GM23338 (cell line): ENCODE measurements at regions not wholly inside any gene's neighbourhood (a gene's known extent, or its start where the extent isn't known, plus 50 kb on each side); places are given as distances from the start of the nearest gene placed in this dataset.

Source experiments
- CREB1 ChIP-seq: fragments of 250-450 bp; sonication (Bioruptor Pico); IDR thresholded peaks from 2 replicates; pipeline ENCODE4 v1.5.0; 2020; ENCODE audit warnings: low read depth, mild to moderate bottlenecking, moderate library complexity
- CTCF ChIP-seq, 2 experiments: fragments of 200-600 bp in 1 of 2; sonication (generic) in 1 of 2; conservative IDR thresholded peaks; 2 replicates each; pipeline versions ENCODE4 v1.5.1 to v1.6.1; 2016 to 2017; ENCODE audit warnings: antibody characterized with exemption in 2 of 2, low read depth in 2 of 2, mild to moderate bottlenecking in 2 of 2, moderate library complexity in 1 of 2
- ETS1 ChIP-seq: IDR thresholded peaks from 2 replicates; pipeline ENCODE4 v1.6.1; 2016; ENCODE audit warnings: antibody characterized with exemption
- EZH2 ChIP-seq: fragments of 200-600 bp; sonication (generic); IDR thresholded peaks from one replicate; pipeline ENCODE4 v1.8.0; 2017; ENCODE audit warnings: antibody characterized with exemption, mild to moderate bottlenecking, low read depth; ENCODE audit not compliant: unreplicated experiment
- EZH2phosphoT487 ChIP-seq: fragments of 200-600 bp; sonication (generic); IDR thresholded peaks from one replicate; pipeline ENCODE4 v1.8.1; 2018; ENCODE audit warnings: antibody characterized with exemption; ENCODE audit not compliant: unreplicated experiment
- JUNB ChIP-seq: IDR thresholded peaks from one replicate; pipeline ENCODE4 v1.6.1; 2016; ENCODE audit warnings: antibody characterized with exemption; ENCODE audit not compliant: unreplicated experiment
- POLR2AphosphoS5 ChIP-seq: IDR thresholded peaks from 2 replicates; pipeline ENCODE4 v1.6.1; 2016; ENCODE audit warnings: antibody characterized with exemption, low read depth
- REST ChIP-seq: IDR thresholded peaks from one replicate; pipeline ENCODE4 v1.6.1; 2018; ENCODE audit warnings: antibody characterized with exemption; ENCODE audit not compliant: unreplicated experiment
- ZNF114 ChIP-seq: fragments of 250-450 bp; sonication (Bioruptor Pico); IDR thresholded peaks from 2 replicates; pipeline ENCODE4 v1.5.0; 2020; ENCODE audit warnings: mild to moderate bottlenecking, moderate library complexity

GRCh38 chr2:122507261-122507660 lies 751.8 kb downstream of the TSN start:
- TF ChIP-seq CTCF (conservative IDR thresholded peaks at IDR 0.05; ENCODE audit: low read depth in 2 of 2), result no peak
- TF ChIP-seq POLR2AphosphoS5, result no peak
- TF ChIP-seq CREB1 (CRISPR knock-in tag), result no peak
- no peak for TF ChIP-seq REST
- no peak for TF ChIP-seq JUNB
- TF ChIP-seq EZH2, result no peak
- TF ChIP-seq EZH2phosphoT487, result no peak
- TF ChIP-seq ETS1, result no peak
- TF ChIP-seq ZNF114 (CRISPR knock-in tag), result no peak
